GM18505 (cell line): ENCODE measurements at regions not wholly inside any gene's neighbourhood (a gene's known extent, or its start where the extent isn't known, plus 50 kb on each side); places are given as distances from the start of the nearest gene placed in this dataset.
"Not testable (repeated sequence)": the region's sequence is repeated elsewhere in the genome, so short reads cannot be mapped to it uniquely, and the experiment has no call there.

ENCODE experiments used
- ATAC-seq: cut with Tn5 transposase; IDR thresholded peaks from one replicate; pipeline ENCODE4 v1.9.1; 2021; ENCODE audit not compliant: unreplicated experiment
- POLR2A ChIP-seq: IDR thresholded peaks from 4 replicates; pipeline ENCODE4 v1.6.1; 2011; ENCODE audit warnings: borderline replicate concordance; ENCODE audit not compliant: insufficient read depth, insufficient read length; ENCODE audit errors: extremely low read depth

DNA sequence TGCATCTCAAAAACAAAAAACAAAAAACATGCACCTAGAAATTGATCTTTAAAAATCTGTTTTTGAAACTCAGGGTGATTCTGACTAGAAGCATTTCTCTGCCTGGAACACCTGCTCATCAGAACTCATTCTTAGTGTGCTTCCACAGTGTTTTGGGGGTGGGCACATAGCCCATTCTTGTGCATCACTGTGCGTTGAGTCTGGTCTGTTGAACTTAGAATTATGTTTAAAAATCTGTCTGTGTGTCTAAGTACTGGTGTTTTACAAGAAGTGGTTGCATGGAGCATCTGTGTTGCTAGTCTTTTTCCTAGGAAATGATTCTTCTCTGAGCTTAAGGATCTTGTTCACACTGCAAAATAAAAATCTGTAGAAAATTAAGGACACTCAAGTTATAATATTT lies 264.5 kb downstream of the SOX4 start:
- TF ChIP-seq POLR2A: no peak
- ATAC-seq: no peak

DNA sequence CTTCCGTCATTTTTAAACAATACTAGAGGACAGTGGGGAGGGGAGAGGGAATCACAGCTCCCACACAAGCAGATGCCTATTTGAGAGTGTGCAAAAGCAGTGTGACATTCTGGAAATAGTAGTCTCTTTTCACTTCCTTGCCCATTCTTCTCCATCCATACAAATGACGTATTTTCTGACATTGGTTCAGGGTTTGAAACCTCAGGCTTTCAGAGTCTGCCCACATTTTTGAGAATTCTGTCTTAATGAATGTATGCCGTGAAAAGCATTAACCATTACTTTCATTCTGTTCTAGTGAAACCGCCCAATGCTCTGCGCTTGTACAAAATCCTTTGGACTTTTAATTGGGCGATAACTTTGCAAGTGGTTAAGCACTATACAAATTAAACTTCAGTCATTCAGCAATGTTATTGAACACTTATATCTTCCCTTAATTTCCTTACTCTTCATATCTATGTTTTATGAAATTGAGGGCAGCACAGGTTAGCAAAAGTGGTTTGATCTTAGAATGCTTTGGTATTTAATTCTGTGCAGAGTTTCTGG lies 265.7 kb downstream of the SOX4 start:
- TF ChIP-seq POLR2A: no peak
- no peak for ATAC-seq

DNA sequence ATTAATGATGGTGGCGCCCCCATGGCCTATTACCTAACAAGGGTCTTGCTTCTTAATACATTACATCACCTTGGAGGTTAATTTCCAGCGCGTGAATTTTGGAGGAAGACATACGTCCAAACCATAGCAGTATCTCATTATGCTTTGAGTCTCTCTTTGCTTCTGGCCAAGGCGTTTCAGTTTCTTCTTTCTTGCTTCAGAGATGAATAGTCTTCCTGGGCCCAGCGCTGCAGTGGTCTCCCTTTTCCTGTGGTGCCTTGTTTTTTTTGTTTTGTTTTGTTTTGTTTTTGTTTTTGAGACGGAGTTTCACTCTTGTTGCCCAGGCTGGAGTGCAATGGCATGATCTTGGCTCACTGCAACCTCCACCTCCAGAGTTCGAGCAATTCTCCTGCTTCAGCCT lies 268.4 kb downstream of the SOX4 start:
- no peak for TF ChIP-seq POLR2A

DNA sequence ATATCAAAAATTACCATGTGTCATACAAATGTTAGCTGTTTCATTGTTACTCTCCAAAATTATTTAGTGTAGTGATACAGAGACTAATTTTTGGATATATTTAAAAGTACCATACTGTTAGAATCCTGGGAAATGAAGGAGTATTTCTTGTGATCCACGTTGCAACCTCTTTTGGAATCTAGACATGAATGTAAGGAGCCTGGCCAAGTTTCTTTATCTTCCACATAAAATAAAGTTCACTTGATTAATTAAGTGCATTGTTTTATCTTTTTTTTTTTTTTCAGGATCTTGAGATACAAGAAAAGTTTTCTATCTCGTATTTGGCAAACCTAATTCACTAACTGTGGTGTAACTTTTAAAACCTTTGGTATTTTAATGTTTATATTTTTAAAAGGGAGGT lies 270.7 kb downstream of the SOX4 start:
- ATAC-seq: no peak
- no peak for TF ChIP-seq POLR2A

More for the DNA sequence above, 268.4 kb downstream of the SOX4 start:
- ATAC-seq: no peak

DNA sequence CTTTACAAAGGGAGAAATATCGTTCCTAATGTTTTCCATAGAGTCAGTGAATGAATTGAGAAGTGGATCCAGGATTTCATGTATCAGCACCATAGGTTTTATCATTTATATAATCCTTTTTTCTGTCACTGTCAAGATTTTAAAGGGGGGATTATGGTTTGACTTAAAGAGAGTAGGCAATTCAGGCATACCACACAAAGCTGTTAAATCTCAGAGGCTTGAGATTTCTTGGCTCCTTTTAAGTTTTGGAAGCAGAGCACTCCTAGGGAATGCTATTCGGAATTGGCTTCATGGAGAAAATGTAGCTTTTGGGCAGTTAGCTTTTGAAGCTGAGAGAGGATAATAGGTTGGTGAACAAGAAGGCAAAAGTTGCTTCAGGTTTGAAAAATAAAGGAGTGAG lies 274.7 kb downstream of the SOX4 start:
- ATAC-seq: no peak
- no peak for TF ChIP-seq POLR2A

DNA sequence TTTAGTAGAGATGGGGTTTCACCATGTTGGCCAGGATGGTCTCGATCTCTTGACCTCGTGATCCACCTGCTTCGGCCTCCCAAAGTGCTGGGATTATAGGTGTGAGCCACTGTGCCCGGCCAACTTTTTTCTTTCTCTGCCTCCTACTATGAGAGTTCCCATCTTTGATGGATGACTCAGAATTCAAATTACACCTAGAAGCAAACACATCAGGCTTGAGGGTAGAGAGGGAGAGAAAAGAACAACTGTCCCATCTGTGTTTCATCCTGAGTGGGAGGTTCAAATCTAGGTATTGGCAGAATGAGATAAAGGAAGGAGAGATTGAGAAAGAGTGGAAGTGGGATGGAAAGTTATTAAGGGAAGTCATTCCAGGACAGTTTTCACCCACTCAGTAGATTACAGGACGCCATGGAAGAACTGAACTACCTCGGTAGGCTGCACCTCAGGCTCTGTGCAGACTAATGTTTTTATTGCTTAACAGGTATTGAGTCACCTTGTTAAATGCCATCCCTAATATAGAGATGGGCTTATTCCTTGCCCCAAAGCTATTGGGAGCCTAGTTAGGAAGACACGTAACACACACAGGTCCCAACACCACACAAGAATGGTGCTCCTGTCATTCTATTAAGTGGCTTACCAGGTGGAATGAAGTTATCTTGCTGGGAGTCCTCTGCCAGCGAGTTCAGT lies 275.7 kb downstream of the SOX4 start:
- ATAC-seq: no peak
- TF ChIP-seq POLR2A: no peak

GRCh38 chr6:21870076-21870730 lies 276.7 kb downstream of the SOX4 start:
- TF ChIP-seq POLR2A: no peak
- ATAC-seq: no peak

DNA sequence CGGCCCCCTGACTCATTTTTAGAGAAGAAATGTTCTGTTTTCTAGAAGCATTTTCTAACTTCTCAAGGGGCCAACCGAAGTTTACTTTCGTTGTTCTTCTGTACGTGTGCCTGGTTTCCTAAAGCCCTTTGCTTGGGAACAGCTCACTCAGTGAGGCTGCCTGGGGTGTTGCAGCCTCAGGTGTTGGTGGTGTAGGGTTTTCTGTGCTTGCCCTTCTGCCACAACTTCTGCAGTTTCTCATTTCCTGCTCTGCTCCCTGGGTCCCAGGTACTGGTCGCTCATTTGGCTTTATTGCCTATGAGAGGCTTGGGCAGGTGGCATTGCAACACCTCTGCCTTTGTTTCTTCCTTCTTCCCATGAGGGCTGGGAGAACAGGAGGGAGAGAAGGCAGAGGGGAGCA lies 278.3 kb downstream of the SOX4 start:
- no peak for TF ChIP-seq POLR2A
- ATAC-seq: no peak

GRCh38 chr6:21872749-21873148 lies 279.2 kb downstream of the SOX4 start:
- TF ChIP-seq POLR2A: no peak
- ATAC-seq: no peak

- no peak for TF ChIP-seq POLR2A
- ATAC-seq: no peak
Observed at GRCh38 chr6:21873562-21873961, 280.0 kb downstream of the SOX4 start.

DNA sequence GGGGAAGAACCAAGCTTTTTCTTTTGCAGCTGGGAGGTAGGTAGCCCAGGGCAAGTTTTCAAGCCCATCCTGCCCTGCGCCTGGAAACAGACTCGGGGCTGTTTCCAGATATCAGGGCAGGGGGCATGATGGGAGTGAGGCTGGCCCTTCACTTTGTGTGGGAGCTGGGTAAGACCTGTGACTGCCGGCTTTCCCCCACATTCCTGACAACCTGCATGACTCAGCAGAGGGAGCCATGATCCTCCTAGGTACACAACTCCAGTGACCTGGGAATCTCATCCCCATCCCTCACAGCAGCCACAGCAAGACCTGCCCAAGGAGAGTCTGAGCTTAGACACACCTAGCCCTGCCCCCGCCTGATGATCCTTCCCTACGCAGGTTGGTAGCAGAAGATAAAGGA lies 280.8 kb downstream of the SOX4 start:
- TF ChIP-seq POLR2A: no peak
- no peak for ATAC-seq

GRCh38 chr6:21877037-21877436 lies 283.5 kb downstream of the SOX4 start:
- not testable (repeated sequence) for ATAC-seq

GRCh38 chr6:21880249-21880648 lies 286.7 kb downstream of the SOX4 start:
- ATAC-seq: not testable (repeated sequence)

DNA sequence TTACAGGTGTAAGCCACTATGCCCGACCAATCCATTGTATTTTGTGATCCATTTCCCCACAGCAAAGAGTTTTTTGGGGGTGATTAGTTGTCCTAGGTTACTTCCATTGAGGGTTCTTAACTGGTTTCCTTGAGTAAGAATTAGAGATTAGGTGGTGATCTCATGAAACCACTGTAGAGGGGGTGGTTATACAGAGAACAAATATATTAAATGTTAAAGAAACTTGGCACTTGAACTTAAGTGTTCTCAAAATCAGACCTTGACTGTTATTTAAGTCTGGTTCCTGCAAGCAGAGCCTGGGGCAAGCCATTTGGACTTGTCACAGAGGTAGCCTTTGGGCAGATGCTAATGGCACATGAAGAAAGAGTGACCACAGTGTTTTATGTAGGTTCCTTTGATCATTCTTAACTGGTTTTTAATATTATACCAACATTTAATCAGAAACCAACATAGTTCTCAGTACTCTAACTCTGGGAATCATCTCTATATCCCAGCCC lies 288.5 kb downstream of the SOX4 start:
- TF ChIP-seq POLR2A: no peak
- ATAC-seq: no peak

DNA sequence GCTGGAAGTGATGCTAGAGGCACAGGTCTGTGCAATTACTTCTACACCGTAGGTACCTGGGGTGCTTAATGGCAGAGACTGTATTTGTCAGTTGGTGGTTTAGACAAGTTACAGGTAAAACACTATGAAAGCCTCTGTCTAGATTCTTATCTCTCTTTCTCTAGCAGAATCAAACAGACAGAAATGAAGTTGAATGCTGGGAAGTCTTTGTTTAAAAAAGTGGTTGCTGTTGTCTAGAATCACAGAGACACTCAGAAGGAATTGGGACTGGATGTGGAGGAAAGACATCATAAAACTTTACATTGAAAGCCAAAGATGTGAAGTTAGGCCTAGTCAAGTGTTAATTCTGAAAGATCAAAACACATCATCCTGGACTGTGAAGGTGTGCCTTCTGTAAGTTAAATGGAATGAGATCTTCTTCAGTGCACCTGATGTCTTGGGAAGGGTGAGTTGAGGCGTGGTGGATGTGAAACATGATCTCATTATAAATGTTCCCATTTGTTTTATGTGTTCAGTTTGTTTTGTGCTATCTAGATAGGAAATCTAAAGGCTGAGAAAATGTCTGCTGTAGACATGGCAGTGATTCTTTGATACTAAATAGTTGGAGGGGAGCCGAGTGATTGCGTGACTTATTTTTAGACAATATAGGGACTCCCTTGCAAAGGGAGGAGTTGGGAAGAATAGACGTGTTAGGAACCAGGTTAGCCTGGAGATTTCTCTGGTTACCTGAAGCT lies 290.2 kb downstream of the SOX4 start:
- ATAC-seq: no peak
- no peak for TF ChIP-seq POLR2A

GRCh38 chr6:21885111-21885510 lies 291.6 kb downstream of the SOX4 start:
- TF ChIP-seq POLR2A: no peak
- no peak for ATAC-seq
